ENCODE measurements at regions not wholly inside any gene's neighbourhood (a gene's known extent, or its start where the extent isn't known, plus 50 kb on each side); places are given as distances from the start of the nearest gene placed in this dataset.
"Not testable (repeated sequence)": the region's sequence is repeated elsewhere in the genome, so short reads cannot be mapped to it uniquely, and the experiment has no call there.

DNA sequence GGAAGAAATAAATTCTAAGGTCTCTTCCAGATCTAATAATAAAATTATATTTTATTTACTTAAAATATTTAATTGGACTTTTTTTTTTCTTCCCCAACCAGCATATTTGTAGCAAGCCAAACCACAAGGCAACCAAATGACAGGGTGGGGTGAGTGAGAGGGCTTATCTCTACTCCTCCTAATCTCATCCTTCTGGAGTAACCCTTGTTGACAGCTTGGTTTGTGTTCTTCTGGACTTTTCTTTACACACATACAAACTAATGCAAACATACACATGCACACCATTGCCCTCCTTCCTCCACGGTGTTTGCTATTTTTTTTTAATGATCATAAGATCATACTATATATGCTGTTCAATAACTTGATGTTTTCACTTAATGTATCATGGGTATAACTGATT is 383.1 kb downstream of the DLEU7 start:
- no peak for DNase-seq

- no peak for DNase-seq
Measured at GRCh38 chr13:50461189-50461588, 382.3 kb downstream of the DLEU7 start.

DNA sequence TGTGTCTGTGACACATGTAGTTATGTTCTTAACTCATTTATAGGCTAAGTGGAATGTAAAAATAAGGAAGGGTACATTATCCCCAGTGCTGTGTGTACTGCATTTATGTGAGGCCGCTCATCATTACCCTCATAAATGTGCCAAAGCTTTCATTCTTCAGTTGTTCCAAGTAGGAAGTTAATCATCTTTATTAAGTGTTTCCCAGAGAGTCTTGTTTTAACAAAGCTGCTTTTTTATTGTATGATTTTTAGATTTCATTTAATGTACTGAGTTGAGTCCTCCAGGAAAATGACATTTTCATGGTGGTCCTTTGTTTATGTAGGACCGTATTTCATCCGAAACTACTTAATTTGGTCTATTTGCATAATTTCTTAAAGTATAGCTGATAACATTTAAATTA is 379.8 kb downstream of the DLEU7 start:
- no peak for DNase-seq

DNA sequence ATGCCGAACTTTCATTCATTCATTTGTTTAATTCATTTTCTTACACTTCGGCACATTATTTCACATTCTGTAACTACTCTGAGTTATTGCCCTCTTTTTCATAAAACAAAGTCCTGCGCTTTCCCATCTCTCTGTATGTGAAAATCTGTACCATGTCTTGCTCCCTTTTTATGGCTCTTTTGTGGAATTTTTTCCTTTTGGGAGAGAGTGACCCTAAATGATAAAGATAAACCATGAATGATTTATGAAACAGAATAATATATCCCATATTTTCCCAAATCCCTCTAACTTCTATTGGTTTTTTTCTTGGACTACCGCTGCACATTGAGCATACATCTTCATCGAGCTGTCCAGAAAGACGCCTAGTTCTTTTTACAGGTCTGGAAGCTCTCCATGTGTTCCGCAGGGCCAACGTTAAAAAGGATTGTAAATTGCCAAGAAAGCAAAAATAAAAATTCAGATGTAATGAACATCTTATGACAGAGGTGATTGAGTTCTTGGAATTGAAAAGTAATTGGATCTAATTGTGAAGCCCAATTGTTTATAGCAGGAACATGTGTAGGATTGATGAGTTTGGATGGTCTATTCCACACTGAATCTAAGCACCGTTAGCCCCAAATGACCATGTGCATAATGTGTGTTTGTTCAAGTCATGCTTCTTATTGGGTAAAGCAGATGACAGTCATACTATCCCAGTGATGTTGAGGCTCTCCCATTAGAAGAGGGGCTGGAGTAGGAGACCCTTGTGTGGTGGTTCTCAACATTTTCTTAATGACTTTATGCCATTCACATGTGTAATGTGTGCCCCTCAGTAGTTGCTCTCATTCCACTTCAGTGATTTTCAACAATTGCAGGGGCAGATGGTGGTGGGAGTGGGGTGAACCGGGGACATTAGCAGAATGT is 378.9 kb downstream of the DLEU7 start:
- no peak for DNase-seq

DNA sequence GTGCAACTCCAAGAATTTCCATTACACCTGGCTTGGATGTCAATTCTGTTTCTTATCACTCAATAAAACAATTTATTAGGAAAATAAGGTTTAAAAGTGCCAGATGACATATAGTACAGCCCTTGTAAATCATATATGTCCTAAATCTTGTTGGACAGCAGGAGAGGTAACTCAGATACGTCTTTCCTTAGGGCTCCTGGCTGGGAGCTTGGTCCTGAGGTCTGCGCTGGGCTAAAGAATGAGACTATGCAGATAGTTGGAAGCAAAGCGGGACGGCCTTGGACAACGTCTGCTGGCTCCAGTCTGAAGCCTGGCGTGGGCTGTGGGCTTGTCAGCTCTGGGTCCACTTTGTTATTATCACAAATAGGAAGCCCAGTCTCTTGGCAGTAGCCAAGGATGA is 377.0 kb downstream of the DLEU7 start:
- no peak for DNase-seq

- no peak for DNase-seq
Measured at GRCh38 chr13:50467156-50468110, 376.1 kb downstream of the DLEU7 start.

- no peak for DNase-seq
Measured at GRCh38 chr13:50468849-50469669, 374.4 kb downstream of the DLEU7 start.

GRCh38 chr13:50473050-50473449 is 370.4 kb downstream of the DLEU7 start:
- not testable (repeated sequence) for DNase-seq

- DNase-seq = no peak
Measured at GRCh38 chr13:50474088-50474662, 369.3 kb downstream of the DLEU7 start.

GRCh38 chr13:50476577-50477285 is 366.8 kb downstream of the DLEU7 start:
- no peak for DNase-seq

DNA sequence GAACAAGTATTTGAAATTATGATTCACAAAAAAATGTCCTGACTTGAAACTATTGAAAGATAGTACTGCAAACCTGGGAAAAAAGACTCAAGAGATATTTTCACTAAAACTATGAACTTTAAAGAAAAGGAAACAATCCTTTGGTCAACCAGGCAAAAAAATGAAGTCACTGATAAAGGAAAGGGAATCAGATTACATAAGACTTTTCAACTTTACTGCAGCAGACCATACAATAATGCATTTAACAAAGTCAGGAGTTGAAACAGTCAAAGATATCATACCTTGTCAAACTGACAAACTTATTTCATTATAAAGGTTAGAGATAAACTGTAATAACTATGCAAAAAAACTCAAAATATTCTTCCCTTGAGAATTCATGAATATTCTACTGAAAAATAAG is 361.6 kb downstream of the DLEU7 start:
- no peak for DNase-seq

DNA sequence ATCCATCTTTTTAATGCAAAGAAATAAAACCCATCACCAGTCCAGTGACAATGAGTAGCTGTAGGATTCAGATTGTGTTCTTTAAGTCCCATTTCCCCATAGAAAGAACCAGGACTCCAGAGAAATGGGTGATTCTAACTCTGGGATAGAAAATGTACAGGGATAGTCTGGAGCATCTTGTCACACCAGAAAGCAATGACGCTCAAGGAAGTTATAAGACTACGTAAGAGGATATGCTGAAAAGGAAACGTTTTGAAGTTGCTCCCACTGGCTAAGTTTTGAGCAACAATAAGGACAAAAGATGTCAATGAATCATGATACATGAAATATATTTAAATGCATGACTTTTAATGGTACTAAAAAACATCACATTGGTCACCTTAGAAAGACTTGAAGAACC is 360.1 kb downstream of the DLEU7 start:
- no peak for DNase-seq

GRCh38 chr13:50484472-50485113 is 358.9 kb downstream of the DLEU7 start:
- DNase-seq = no peak

DNA sequence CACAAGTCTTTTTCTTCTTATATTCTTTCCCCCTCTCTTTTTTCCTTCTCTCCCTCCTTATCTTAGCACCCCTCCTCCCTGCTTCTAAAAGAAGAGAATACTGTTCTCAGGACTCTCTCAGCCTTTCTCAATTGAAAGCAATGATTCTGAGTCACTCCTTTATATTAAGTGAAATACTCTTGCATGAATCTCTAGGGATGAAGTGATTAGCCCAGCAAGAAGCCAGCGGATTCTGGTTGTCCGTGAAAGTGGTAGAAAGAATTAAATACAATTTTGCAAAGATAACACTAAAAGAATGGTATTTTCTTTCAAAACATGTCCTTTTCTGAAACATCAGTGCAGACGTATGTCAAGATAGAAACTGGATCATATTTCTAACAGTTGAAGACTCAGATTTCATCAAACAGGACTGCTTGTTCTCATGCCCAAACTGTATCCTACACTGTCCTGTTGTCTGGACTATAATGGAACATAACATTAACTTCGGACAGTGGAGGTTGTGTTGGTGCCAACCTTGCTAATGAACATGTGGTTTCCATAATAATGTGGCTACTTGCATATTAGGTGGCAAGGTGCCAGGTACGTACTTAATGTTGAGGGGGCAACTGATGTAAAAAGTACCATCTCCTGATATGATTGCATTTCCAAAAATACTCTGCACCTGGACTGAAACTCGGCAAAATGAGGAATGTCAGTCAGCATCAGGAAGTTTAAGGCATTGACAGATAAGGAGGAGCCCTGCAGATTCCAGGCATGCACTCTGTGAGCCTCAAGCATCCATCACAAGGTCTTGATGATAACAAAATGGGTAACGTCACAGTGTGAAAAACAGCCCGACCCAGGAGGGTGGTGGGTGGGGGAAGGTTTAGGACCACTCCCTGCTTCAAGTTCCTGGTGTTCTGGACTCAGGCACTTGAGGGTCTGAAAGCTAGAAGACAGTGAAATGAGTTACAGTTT is 357.2 kb downstream of the DLEU7 start:
- no peak for DNase-seq

DNA sequence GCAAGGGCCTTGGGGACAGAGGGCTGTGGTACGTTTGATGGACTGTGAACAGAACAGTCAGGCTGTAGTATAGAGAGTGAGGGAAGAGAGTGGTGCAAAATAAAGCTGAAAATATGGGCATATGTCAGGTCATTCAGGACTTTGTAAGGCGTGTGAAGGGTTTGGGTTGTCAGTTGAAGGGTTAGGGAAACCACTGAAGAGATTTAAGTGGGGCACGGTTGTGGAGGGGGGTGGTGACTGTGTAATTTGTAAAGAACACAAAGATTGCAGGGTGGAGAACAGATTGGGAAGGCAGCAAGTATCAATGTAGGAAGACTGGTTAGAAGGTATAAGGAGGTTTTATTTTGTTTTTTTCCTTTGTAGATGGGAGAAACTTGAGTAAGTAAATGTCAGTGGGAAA is 349.8 kb downstream of the DLEU7 start:
- no peak for DNase-seq

DNA sequence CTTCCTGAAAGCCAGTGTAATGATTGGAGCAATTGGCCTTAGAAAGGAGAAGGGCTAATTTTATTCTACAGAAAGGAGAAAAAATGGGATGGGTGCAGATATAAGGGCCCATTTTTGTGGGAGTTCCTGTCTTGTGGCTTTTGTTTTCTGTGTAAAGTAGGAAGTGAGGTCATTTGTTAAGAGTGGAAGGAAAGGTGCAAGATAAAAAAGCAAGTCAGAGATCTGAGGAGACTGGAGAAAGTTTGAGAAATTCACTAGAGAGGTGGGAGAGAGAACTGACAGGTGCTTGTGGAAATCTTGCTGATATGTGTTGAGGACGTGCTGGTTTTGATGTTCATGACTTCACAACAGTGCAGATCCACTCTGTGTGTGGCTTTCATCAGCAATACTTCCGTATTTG is 349.4 kb downstream of the DLEU7 start:
- no peak for DNase-seq

- not testable (repeated sequence) for DNase-seq
Measured at GRCh38 chr13:50503212-50503611, 340.3 kb downstream of the DLEU7 start.

DNA sequence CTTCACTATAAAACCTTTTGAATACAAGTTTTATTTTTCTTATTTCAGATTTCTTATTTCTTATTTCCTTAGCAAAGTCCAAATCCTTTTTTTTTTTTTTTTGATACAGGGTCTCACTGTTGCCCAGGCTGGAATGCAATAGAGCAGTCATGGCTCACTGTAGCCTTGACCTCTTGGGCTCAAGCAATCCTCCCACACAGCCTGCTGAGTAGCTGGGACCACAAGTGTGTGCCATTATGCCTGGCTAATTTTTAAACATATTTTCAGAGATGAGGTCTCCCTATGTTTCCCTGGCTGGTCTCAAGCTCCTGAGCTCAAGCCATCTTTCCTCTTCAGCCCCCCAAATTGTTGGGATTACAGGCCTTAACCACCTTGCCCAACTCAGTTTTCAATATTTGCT is 334.3 kb downstream of the DLEU7 start:
- no peak for DNase-seq

DNA sequence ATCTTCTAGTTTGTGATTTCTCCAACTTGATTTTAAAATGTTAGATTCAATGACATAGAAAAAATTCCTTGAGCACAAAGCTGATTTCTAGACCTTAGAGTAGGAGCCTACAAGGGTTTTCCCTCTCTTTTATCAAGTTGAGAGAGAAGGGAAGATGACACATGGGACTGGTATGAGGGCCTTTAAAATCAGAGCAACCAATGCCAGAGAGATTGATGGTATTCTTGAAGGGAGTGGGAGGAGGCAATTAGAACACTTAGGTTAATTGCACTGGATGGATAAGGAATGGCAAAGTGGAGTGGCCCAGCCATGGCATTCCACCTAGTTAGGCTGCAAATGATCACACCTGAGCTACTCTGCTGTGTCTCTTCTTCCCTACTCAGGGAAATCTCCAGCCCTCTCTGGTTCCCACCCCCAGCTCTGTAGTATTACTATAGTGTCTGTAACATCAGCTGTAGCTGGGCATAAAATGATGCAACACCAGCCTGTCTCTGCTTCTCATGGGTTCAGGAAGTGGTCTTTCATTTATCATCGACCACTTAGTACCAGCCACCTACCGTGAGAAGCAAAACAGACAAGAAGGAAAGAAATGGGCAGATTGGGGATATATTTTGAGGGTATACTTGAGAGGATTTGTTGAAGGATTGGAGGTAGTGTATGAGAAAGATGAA is 333.6 kb downstream of the DLEU7 start:
- no peak for DNase-seq
